Ovary (tissue), 7 donors: ENCODE measurements at regions not wholly inside any gene's neighbourhood (a gene's known extent, or its start where the extent isn't known, plus 50 kb on each side); places are given as distances from the start of the nearest gene placed in this dataset.

Source experiments
- DNase-seq, 5 donors: peaks; one replicate each; pipeline ENCODE4 v3.0.0-alpha.2; 2019 to 2020
- H3K27ac ChIP-seq, 2 donors: fragments of 200-600 bp; one replicate each; pipeline versions ENCODE4 v1.5.1 to v1.8.0; 2019 to 2022
- H3K27me3 ChIP-seq: fragments of 200-600 bp; one replicate; pipeline ENCODE4 v1.8.0; 2022
- H3K36me3 ChIP-seq: fragments of 200-600 bp; sonication (generic); one replicate; pipeline ENCODE4 v1.5.1; 2019
- H3K4me1 ChIP-seq: one replicate; pipeline ENCODE4 v1.8.1; 2013; ENCODE audit warnings: mild to moderate bottlenecking, moderate library complexity; ENCODE audit not compliant: insufficient read depth
- H3K4me3 ChIP-seq: fragments of 200-600 bp; sonication (generic); one replicate; pipeline ENCODE4 v1.5.1; 2017
- H3K9me3 ChIP-seq, 2 donors: fragments of 200-600 bp in 1 of 2; sonication (generic) in 1 of 2; one replicate each; pipeline versions ENCODE4 v1.5.1 to v1.8.1; 2013 to 2019; ENCODE audit warnings: mild to moderate bottlenecking in 1 of 2, moderate library complexity in 1 of 2
- CTCF ChIP-seq, 3 donors: fragments of 450-650 bp in 2 of 3; fragments of 200-600 bp in 1 of 3; IDR thresholded peaks; one replicate each; pipeline versions ENCODE4 v1.5.1 to v1.8.0; 2016 to 2022; ENCODE audit warnings: antibody characterized with exemption in 3 of 3, mild to moderate bottlenecking in 1 of 3
- EP300 ChIP-seq: sonication (generic); formaldehyde crosslinking; IDR thresholded peaks from one replicate; pipeline ENCODE4 v1.6.1; 2017; ENCODE audit warnings: antibody characterized with exemption
- POLR2A ChIP-seq: fragments of 450-650 bp; IDR thresholded peaks from one replicate; pipeline ENCODE4 v1.6.1; 2017; ENCODE audit warnings: antibody characterized with exemption, mild to moderate bottlenecking, moderate library complexity
- WGBS, 3 donors: extraction: QIAGEN DNeasy Blood & Tissue Kit in 1 of 3; methylation state at CpG; one replicate each; pipeline versions ENCODE4 v1.1.5 to v1.1.7; 2013 to 2017; 5-methylcytosine and 5-hydroxymethylcytosine counted together
- intact Hi-C, 4 donors: fragments of 100-400 bp; cut with DNase I; formaldehyde crosslinking; loops; one replicate each; pipeline versions ENCODE4 v1.11.0 to v1.15.1; 2022 to 2023
- donor health status: DM: no; HTN: no; CAD: no; lungs with moderate emphysema.
- donor health status: DM: no; HTN: no; CAD: no.
- donor health status: Bipolar disorder and iron deficiency.
- donor health status: DM: no; HTN: no; CAD: no.
- donor health status: DM: yes; HTN: yes; CAD: no.

DNA sequence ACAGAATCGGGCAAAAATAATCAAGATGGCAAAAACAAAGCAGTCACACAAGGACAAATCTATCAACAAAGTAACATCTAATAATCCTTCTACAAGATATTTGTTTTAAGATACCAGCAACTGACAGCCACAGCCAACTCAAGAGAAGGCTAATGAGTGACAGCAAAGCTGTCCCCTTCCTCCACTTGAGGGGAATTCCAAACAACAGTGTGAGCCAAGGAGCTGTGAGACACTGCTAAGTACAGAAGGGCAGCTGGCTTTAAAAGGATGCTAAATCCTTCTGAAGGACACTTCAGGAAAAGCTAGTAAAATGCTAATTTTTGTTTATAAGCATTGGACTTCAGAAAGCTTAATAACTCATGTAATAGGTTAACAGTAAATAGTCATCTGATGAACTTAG is 120.3 kb upstream of the GOLGA8J start:
- TF ChIP-seq CTCF (IDR thresholded peaks at IDR 0.05): no peak
- no peak for TF ChIP-seq EP300
- no peak for TF ChIP-seq POLR2A
- 45 to 68% (median 60%) methylated on average over 1 of the region's 1 CpG for WGBS, 3 donors
- intact Hi-C loops: no loop called here
- H3K4me3 ChIP-seq: no peak overlapping the region
- H3K27ac ChIP-seq: no peak overlapping the region
- no peaks in the 10 kb centered on the region for H3K27me3 ChIP-seq
- H3K36me3 ChIP-seq: no peaks in the 10 kb centered on the region
- H3K9me3 ChIP-seq: no peaks in the 10 kb centered on the region
- DNase-seq: no peak
- H3K4me1 ChIP-seq: no peaks in the 10 kb centered on the region

- no peak for DNase-seq
- WGBS, 3 donors: 83 to 88% (median 85%) methylated on average over 9 of the region's 9 CpGs
- intact Hi-C loops: no loop called here
- no peaks in the 10 kb centered on the region for H3K4me1 ChIP-seq
- no peak for TF ChIP-seq EP300
- no peak for TF ChIP-seq CTCF (IDR thresholded peaks at IDR 0.05)
- TF ChIP-seq POLR2A: no peak
- no peaks in the 10 kb centered on the region for H3K9me3 ChIP-seq
- no peak overlapping the region for H3K4me3 ChIP-seq
- no peak overlapping the region for H3K27ac ChIP-seq
- H3K36me3 ChIP-seq: no peaks in the 10 kb centered on the region
- no peaks in the 10 kb centered on the region for H3K27me3 ChIP-seq
Measured at GRCh38 chr15:29959384-29960137, 123.2 kb upstream of the GOLGA8J start.

- H3K4me3 ChIP-seq: no peak overlapping the region
- no peak for TF ChIP-seq EP300
- TF ChIP-seq CTCF (IDR thresholded peaks at IDR 0.05): no peak
- TF ChIP-seq POLR2A: no peak
- no peaks in the 10 kb centered on the region for H3K27me3 ChIP-seq
- 55 to 64% (median 59%) methylated on average over 1 of the region's 1 CpG for WGBS, 3 donors
- DNase-seq: no peak
- no peak overlapping the region for H3K27ac ChIP-seq
- H3K36me3 ChIP-seq: no peaks in the 10 kb centered on the region
- no peaks in the 10 kb centered on the region for H3K4me1 ChIP-seq
- no peaks in the 10 kb centered on the region for H3K9me3 ChIP-seq
- intact Hi-C loops: no loop called here
Measured at GRCh38 chr15:29952225-29952624, 130.0 kb upstream of the TJP1 start.

DNA sequence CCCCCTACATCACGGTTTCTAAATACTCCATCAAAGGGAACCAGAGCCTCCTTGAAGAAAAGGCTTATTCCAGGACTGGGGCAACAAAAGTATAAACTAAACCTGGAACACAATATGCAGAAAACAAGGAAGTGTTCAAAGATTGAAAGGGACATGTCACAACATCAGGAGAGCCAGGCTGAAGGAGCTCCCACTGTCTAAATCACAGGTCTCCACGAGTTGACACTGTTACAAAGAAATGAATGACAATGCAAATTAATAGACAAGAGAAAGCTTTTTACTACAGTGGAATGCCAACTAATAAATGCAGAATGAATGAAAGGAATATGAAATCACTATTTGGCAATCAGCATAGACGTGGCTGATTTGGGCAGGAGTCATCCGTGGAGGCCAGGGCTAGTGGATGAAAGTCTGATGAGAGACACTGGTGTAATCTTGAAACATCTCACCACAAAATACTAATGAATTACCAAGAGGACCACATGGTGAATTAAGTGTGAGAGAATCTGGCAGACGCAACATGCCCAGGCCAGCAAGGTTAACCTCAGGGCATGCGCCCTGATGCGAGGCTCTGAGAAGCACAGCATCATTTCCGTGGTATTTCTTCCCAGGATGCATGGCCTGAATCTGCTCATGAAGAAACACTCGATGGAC is 123.8 kb upstream of the TJP1 start:
- no peaks in the 10 kb centered on the region for H3K36me3 ChIP-seq
- H3K27ac ChIP-seq: no peak overlapping the region
- H3K4me3 ChIP-seq: no peak overlapping the region
- no peaks in the 10 kb centered on the region for H3K9me3 ChIP-seq
- no peaks in the 10 kb centered on the region for H3K4me1 ChIP-seq
- no peak for TF ChIP-seq CTCF (IDR thresholded peaks at IDR 0.05)
- no peak for TF ChIP-seq POLR2A
- no peak for TF ChIP-seq EP300
- DNase-seq: no peak
- intact Hi-C loops: no loop called here
- no peaks in the 10 kb centered on the region for H3K27me3 ChIP-seq
- WGBS, 3 donors: 80 to 88% (median 83%) methylated on average over 9 of the region's 9 CpGs
